GM18867 (cell line): ENCODE measurements at regions not wholly inside any gene's neighbourhood (a gene's known extent, or its start where the extent isn't known, plus 50 kb on each side); places are given as distances from the start of the nearest gene placed in this dataset.
A peak's percentile ranks its signal among the peaks of the same experiment; 100 is the strongest.

Experiments
- ATAC-seq: cut with Tn5 transposase; IDR thresholded peaks from one replicate; pipeline ENCODE4 v1.9.1; 2021; ENCODE audit warnings: mild to moderate bottlenecking, moderate library complexity; ENCODE audit not compliant: unreplicated experiment

DNA sequence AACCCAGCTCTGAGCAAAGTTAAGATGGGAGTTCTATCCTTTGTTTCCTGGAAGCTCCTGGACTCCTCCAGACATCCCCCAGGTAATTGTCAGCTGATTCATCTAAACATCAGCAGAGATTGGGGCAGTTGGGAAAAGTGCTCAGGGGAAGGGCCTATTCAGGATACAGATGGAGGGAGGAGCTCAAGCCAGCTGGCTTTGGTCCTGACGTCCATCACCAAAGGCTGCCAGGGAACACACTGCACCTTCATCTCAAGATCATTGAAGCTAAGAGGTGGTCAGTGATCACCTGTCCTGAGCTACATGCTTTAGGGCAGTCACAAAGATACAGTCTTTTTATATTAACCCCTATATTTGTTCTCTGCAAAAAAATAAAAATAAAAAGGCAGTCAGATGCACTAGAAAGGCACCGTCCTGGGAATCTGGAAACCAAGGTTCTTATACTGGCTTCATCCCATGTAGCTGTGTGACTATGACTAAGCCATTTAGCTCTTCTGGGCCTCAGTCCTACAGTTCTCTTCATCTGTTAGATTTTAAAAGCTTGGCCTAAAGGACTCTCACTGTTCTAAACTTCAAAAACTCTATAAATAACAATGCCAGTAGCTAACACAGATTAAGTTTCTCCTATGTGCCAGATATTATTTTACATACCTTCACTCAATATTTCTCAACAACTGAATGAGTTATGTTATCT, 446.5 kb downstream of the BCL11A start:
- no peak for ATAC-seq

DNA sequence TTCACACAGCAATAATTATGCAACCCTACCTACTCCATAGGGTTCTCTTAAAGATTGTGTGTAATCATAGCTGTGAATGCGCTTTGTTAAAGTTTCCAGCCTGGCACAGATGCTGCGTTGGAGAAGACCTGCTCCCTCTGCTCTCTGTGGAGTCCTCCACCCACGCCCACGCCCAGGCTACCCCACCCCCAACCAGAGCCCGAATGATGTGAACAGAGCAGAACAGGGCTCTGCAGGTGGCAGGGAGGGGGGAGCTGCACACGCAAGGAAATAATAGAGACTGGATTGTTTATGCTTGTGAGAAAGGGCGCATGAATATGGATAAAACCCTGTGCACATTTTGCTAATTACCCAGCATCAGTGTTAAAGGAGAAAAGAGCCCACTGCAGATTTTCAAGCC, 447.5 kb downstream of the BCL11A start:
- ATAC-seq: no peak

DNA sequence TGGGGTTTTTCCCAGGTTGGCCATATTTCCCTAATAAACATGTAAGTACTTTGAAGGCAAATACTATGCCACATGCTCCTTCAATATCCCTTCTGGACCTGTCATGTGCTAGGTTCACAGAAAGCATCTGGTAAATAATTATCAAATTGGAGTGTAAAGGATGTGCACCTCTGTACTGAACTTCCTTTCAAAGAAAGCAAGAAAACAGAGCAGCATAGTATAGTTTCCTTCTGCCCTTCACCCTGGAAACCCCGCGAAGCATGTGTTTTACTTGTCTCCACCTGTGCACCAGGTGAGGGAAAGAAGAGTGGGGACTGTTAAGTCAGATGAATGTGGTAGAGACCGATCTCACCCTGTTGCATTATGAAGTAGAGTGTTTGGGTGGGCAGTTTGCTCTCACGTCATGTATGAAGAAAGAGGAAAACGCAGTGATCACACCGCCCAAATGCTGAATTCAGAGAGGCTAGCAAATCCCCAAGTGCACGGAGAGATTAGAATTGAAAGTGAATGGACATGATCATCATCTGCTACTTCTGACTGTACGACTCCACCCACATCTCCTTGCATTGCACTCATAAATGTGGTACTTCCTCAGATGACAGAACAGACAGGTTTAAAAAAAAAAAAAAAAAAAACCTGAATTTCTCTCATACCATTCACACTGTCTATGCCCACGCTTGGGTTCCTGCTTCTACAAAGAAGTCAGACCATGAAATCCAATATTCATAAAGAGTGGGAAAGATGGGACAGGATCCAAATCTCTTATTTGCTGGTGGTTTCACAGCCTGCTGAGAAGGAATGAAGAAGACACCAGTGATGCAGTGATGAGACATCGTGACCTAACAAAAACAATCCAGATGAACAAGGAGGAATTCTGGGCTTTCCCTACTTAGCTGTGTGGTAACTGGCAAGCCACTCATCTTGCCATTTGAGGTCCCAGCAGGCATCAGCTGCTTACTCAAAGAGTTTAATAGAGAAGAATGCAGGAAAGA, 448.6 kb downstream of the BCL11A start:
- peak; percentile 62 for ATAC-seq

DNA sequence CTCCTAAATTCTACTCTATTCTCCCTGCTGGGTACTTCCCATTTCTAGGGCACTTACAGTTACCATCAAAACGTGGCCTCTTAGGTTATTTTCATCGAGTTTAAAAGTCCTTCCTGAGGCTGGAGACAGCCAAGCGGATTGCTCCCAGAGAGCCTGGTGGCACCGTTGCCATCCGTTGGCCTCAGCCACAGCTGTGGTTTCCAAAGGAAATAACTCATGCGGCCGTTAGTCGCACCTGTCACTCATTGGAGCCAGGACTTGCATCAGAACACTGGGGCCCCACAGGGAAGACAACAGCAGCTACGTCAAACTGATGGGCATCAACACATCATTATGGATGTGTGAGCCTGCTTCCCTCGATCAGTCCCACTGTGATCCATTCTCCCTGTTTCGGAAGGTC, 453.4 kb downstream of the BCL11A start:
- no peak for ATAC-seq

DNA sequence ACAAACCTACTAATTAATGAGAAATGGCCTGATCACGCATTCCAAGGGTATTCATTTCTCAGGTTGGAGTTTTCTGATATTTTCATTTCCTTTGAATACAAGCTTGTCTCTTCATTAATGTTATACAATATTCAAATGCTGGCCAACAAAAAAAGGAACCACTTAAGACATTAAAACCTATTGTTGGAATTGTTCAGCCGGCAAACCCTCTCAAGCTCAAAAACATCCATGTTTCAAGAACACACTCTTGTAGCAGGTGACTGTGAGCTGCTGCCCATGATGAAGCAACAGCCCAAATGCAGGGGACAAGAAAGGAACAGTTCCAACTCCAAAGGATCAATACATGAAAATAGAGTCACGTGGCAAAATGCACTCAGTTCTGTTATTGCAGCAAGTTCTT, 454.5 kb downstream of the BCL11A start:
- ATAC-seq: no peak

DNA sequence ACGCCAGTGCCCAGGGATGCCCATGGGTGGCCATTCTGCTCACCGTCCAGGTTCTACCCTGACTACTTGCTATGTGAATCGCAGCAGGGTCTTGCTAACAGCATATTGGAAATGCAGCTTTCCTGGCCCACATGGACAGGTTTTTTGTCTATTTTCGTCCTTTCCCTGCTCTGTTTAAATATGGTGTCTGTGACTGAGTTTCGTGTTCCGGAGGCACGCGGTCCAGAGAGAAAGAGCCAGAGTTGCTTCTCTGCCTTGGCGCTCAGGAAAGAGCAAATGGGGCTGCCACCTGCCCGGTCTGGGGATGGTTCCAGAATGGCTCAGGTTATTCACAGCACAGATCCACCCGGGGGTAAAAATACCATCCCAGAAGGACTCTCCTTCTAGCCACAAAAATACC, 456.2 kb downstream of the BCL11A start:
- ATAC-seq: no peak

DNA sequence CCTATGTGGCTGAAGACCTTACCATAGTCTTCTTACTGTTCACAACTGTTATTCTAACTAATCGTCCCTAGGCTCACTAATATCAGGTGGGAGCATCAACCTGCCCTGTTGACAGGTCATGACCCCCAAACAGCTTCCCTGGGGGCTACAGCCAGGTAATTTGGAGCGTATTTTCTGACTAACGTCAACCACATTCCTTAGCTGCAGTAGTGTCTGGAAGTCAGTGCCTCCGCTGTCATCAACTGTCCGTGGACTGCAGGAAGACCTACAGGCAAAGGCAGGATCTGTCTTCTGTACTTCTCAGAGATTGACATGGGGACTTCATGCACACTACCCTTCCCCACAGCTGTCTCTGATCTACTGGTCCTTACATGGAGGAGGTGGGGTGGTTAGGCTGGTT, 456.9 kb downstream of the BCL11A start:
- no peak for ATAC-seq

DNA sequence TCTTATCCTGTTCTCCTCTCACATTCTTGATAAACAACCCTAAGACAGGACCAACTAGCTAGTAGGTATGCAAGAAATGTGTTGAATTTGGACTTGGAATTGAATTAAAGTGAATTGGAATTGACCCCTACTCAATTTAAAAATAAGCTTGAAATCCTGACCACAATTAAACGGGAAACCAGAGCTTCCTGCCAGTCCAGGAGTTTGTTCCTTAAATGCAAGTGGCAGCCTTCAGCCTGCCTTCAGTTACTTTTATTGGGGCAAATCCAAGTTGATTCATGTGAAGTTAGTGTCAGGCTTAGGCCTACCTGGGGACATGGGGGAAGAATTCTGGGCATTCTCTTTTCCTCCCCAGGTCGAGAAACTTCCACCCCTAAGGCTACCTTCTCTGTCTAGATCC, 457.6 kb downstream of the BCL11A start:
- ATAC-seq: no peak

DNA sequence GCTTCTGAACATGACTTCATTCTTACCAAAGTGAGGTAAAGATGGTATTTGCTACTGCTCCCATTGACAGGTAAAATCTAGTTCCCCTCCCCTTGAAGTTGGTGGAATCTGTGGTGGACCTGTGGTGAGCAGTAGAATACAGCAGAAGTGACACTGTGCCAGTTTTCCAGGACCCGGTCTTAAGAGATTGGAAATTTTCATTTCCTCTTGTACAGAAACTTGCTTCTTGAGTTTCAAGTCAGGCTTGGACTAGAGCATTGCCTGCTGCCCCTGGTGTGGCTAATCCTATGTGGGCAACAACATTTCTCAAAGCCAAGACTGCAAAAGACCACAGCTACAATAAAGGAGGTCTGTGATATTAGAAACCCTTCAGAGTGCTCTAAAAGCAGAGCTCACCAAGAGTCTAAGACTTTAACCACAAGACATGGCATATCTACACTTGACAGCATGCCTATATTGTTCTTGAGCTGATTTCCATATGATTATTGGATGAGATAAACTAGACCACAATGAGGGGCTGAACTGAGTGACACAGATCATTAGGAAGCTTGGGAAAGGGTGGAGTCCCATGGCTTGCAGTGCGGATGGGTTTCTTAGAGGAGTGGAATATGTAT, 458.1 kb downstream of the BCL11A start:
- no peak for ATAC-seq

DNA sequence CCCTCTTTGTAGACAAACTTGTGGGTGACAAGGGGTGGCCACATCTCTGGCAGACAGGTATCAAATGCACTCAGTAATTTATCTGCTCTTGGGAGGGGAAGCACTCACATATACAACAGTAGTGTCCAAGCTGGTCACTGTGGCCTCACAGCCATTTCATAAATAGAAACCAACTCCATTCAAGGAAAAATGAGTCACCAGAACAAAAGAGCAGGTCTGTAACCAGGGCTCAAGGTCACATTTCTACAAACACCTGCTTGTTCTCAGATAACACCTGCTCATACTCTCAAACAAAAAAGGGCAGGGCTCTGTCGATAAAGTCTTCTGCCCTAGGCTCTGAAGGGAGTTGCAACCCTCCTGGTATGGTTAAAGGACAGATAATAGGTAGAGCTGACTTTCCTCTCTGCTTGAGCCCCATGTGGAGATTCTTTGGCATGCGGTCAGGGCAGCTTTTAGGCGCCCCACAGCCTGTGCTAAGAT, 459.0 kb downstream of the BCL11A start:
- ATAC-seq: no peak

DNA sequence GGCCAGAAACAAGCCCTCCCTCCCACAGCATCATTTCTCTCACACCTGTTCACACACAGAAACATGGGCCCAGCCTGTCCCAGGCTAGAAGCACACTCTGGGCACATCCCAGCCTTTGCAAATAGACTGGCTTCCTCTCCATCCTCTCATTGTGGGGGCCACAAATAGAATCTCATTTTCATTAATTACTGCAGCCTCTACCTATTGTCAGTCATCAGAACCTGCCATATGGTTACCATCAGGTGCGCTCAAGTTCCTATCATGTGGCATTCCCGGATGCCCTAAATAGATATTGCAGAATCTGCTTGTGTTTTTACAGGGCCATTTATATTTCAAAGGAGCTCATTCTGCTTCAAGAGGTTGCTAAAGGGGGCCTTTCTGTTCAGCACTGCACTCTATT, 460.7 kb downstream of the BCL11A start:
- ATAC-seq: no peak

DNA sequence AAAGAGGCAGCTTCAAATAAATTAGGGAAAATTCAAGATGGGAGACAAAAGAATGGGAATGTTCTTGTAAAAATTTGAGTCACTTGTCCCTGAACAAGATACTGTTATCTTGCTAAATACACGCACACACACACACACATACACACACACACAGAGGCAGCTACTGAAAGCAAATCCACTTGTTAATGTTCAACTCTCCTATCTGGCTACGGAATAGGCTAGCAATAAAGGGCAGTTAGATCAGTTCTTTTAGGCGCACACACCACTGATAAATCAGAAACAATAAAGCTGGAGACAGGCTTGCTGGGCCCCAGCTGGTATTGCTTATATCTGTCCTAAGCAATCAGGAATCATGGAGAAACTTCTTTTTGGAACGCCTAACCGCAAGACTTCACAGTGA, 461.6 kb downstream of the BCL11A start:
- ATAC-seq: no peak

DNA sequence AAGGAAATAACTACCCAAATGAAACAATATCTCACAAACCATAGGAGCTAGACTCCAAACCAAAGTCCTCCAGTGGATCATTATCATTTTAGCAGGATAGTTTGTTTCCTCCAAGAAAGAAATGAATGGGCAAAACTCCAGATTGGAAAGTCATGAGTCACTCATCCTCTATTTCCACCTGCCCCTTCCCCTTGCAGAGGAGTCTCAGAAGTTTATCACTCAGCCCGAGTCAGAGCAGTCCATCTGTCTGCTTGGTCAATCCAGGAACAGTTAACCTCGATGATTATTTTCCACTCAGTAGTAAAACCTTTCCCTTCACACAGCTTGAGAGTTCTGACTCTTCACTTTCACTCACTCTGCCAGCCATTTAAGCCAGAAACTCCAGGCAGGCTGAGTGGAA, 462.2 kb downstream of the BCL11A start:
- ATAC-seq: no peak

DNA sequence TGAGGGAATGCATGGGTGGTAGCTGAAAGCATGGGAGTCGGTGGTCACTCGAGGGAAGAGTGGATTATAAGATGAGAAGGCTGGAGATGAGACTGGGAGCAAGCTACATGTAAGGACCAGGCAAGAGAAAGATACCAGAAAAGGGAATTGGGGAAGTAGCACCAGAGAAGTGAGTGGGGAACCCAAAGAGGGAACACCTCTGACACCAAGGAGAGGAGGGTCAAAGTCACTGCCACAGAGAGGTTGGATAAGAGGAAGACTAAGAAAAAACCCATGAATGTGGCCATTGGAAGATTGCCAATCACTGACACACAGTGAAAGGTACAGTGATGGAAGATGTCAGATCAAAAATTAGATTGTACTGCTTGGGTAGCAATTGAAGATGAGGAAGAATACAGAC, 473.9 kb downstream of the BCL11A start:
- ATAC-seq: no peak

DNA sequence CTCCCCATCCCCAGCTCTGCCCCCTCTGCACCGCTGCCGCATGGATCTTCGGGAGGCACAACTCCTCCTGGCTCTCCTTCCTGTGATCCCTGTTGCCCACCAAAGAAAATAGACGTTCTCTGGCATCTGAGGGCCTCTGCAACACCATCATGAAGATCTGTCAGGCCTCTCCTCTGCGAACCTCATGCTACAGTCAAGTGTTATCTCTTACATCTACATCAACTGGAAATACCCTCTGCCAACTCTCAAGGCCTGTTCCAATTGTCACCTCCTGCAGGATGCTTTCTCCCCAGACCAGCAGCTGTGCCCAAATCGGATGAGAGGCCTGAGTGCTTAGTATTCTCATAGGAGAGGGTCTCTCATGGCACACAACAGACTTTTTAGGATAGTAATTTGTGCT, 478.4 kb downstream of the BCL11A start:
- no peak for ATAC-seq

DNA sequence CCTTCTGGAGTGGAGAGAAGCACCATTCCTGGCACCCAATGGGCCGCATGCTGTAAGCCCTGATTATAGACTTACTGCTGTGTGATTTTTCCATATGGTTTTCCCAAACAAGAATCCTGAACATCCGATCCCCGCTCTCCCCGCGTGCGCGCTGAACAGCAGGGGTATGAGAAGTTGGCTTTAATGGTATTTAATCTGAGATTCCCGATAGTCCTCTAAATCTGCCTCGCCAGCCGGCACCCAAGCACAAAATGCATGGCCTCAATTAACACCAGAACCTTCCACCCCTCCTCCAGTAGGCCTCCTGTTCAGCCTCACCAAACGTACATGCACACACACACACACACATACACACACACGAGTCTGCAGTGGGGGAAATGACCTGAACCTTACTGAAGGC, 480.3 kb downstream of the BCL11A start:
- ATAC-seq: no peak

DNA sequence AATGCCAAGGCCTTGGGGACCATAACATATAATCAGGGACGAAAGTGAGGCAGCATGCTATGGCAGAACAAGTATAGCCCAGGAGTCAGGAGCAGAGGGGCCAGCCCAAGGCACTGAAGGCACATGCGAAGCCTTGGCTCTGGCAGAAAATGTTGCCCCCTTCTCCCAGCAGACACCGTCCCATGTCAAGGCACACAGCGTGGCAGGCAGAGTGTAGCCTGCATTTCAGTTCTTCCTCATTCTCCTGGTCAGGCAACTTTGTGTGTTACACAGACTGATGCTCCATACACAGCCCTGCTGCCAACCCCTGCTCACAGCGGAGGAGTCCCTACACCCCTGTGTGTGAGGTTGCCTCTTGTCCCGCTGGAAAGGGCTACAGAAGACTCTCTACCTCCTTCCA, 480.8 kb downstream of the BCL11A start:
- ATAC-seq: no peak

DNA sequence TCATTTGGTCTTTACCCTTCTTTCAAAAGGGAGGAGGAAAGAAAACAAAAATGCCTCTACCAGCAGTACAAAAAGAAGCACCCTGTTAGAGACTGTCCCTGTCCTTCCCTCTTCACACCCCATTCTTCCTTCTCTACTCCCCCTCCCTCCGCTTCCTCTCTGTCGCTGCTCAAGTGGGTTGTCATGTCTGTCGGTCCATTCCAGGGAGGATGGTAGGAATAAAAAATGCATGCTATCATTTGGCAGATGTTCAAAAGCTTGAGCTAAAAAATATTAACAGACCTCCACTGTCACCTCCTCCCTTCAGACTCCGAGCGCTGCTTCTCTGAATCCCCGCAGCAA, 482.0 kb downstream of the BCL11A start:
- ATAC-seq: no peak

DNA sequence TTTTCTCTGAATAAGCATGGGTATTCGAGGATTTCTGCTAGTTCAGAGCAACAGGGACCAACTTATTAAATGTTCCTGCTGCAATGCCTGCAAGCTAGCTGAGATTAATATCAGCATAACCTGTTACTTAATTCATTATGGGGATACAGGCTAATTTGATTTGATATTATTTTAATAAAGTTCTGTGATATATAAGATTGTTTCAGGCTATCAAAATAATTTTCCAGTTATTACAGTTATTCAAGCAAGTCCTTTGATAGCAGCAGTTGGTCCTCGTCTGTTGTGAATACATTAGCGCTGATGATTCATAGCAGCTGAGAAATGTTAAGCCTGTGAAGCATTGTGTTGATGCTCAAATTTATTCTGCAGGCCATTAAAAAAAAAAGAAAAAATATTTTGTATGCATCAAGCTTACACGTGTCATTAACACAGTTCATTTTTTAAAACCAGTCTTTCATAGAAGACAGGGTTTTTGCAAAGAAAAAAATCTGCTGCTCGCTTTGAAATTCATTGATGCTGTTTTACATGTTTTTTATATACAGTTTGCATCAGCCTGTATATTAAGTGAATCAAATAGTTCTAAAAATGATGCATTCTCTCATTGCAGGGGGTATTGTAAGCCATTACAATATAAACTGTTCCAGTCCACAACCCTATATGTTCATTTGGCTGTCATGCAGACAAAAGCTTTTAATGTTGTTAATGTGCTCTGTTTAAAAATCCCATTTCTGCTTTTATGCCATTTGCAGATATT, 482.5 kb downstream of the BCL11A start:
- ATAC-seq: no peak

DNA sequence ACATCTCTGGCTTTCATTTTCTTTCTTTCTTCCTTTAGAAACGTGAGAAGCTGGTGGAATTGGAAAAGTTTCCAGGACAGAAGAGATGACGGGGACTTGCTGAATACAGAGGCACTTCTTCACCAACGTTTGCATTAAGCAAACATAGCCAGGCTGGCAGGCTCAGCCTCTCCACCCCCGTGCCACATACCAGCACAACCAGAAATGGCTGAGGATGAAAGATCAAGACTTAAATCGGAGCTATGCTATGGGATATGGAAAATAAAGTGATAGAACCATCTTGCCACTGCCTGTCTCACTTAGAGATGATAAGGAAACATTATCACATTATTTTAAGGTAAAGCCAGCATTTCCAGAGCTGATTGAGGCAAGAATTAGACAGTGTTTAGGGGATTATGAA, 483.3 kb downstream of the BCL11A start:
- ATAC-seq: no peak

DNA sequence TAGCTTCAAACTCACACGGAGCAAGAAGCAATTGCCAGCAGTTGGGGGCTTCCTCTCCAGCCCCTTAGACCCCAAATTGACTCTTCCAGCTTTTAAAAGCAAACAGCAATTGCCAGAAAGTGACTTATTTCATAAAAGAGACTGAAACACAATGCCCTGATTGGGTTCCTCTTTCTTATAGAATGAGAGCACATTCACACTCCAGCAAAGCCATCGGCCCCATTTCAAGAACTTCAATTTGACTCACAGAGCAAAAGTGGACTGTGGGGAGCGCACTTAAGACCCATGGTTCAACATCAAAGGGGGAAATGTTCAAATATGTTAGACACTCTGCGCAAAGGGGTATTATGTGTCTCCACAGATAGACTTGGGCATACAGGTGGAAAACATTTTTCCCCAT, 484.7 kb downstream of the BCL11A start:
- no peak for ATAC-seq
